T-helper 1 cell treated with Interleukin-12 subunit alpha and Interleukin-12 subunit beta and Interleukin-4 antibody, amounts not matched to agents 30 μg/mL and 1 μg/mL, for 36 hours (primary cell): ENCODE measurements at regions not wholly inside any gene's neighbourhood (a gene's known extent, or its start where the extent isn't known, plus 50 kb on each side); places are given as distances from the start of the nearest gene placed in this dataset.
"Not testable (repeated sequence)": the region's sequence is repeated elsewhere in the genome, so short reads cannot be mapped to it uniquely, and the experiment has no call there.

Experiments used
- H3K27ac Mint-ChIP-seq: one replicate; pipeline ENCODE4 v1.8.0; 2021; ENCODE audit warnings: mild to moderate bottlenecking, mixed read lengths
- H3K27me3 Mint-ChIP-seq: one replicate; pipeline ENCODE4 v1.8.0; 2021; ENCODE audit warnings: low read depth, mixed read lengths
- H3K36me3 Mint-ChIP-seq: one replicate; pipeline ENCODE4 v1.8.0; 2021; ENCODE audit warnings: low read depth, mixed read lengths
- H3K4me1 Mint-ChIP-seq: one replicate; pipeline ENCODE4 v1.8.0; 2021; ENCODE audit warnings: low read depth, mixed read lengths
- H3K4me3 Mint-ChIP-seq: one replicate; pipeline ENCODE4 v1.8.0; 2021; ENCODE audit warnings: mild to moderate bottlenecking, moderate library complexity, mixed read lengths
- H3K9me3 Mint-ChIP-seq: one replicate; pipeline ENCODE4 v1.8.0; 2021; ENCODE audit warnings: mixed read lengths

- Mint-ChIP-seq H3K36me3 (no peaks in the 10 kb centered on the region), H3K9me3 (no peaks in the 10 kb centered on the region), H3K27ac (no peak overlapping the region), H3K4me1 (peaks cover 12% of the 10 kb centered on the region), H3K27me3 (peaks cover 46% of the 10 kb centered on the region), H3K4me3 (no peak overlapping the region)
Measured at GRCh38 chr13:44140146-44140545, 233.5 kb upstream of the SERP2 start.

- H3K4me1 Mint-ChIP-seq, result peaks cover 12% of the 10 kb centered on the region
- no peaks in the 10 kb centered on the region for H3K36me3 Mint-ChIP-seq
- H3K9me3 Mint-ChIP-seq, result no peaks in the 10 kb centered on the region
Measured at GRCh38 chr13:44140888-44141724, 232.5 kb upstream of the SERP2 start.

GRCh38 chr13:44141725-44142539 is 231.7 kb upstream of the SERP2 start:
- H3K4me3 Mint-ChIP-seq, result peak overlapping the region; percentile 89
- H3K9me3 Mint-ChIP-seq, result no peaks in the 10 kb centered on the region
- peak overlapping the region; percentile 67 for H3K27ac Mint-ChIP-seq
- no peaks in the 10 kb centered on the region for H3K36me3 Mint-ChIP-seq
- peaks cover 12% of the 10 kb centered on the region for H3K4me1 Mint-ChIP-seq
- H3K27me3 Mint-ChIP-seq, result peaks cover 44% of the 10 kb centered on the region

More at GRCh38 chr13:44140888-44141724, 232.5 kb upstream of the SERP2 start:
- H3K27me3 Mint-ChIP-seq, result peaks cover 47% of the 10 kb centered on the region
- H3K4me3 Mint-ChIP-seq, result peak overlapping the region; percentile 82
- H3K27ac Mint-ChIP-seq, result peak overlapping the region; percentile 67

- Mint-ChIP-seq H3K9me3 (no peaks in the 10 kb centered on the region), H3K27me3 (peaks cover 38% of the 10 kb centered on the region), H3K36me3 (no peaks in the 10 kb centered on the region), H3K4me3 (peak overlapping the region; percentile 89), H3K4me1 (peaks cover 12% of the 10 kb centered on the region), H3K27ac (peak overlapping the region; percentile 49)
Measured at GRCh38 chr13:44142540-44142867, 231.1 kb upstream of the SERP2 start.

- Mint-ChIP-seq H3K27ac (no peak overlapping the region), H3K36me3 (no peaks in the 10 kb centered on the region), H3K4me1 (peaks cover 12% of the 10 kb centered on the region), H3K4me3 (peak overlapping the region; percentile 89), H3K27me3 (peaks cover 36% of the 10 kb centered on the region), H3K9me3 (no peaks in the 10 kb centered on the region)
Measured at GRCh38 chr13:44142941-44143665, 230.5 kb upstream of the SERP2 start.

- peaks cover 20% of the 10 kb centered on the region for H3K27me3 Mint-ChIP-seq
- no peak overlapping the region for H3K27ac Mint-ChIP-seq
- no peaks in the 10 kb centered on the region for H3K36me3 Mint-ChIP-seq
- H3K9me3 Mint-ChIP-seq, result no peaks in the 10 kb centered on the region
- H3K4me1 Mint-ChIP-seq, result peaks cover 10% of the 10 kb centered on the region
- H3K4me3 Mint-ChIP-seq, result no peak overlapping the region
Measured at GRCh38 chr13:44146138-44146537, 227.5 kb upstream of the SERP2 start.

- Mint-ChIP-seq H3K36me3 (no peaks in the 10 kb centered on the region), H3K9me3 (no peaks in the 10 kb centered on the region), H3K27ac (no peak overlapping the region), H3K4me3 (no peak overlapping the region), H3K27me3 (peaks cover 18% of the 10 kb centered on the region), H3K4me1 (peaks cover 4% of the 10 kb centered on the region)
Measured at GRCh38 chr13:44147233-44147632, 226.4 kb upstream of the SERP2 start.

GRCh38 chr13:44147648-44148047 is 226.0 kb upstream of the SERP2 start:
- no peak overlapping the region for H3K4me3 Mint-ChIP-seq
- no peak overlapping the region for H3K27ac Mint-ChIP-seq
- no peaks in the 10 kb centered on the region for H3K36me3 Mint-ChIP-seq
- H3K4me1 Mint-ChIP-seq, result peaks cover under 1% of the 10 kb centered on the region
- H3K9me3 Mint-ChIP-seq, result no peaks in the 10 kb centered on the region
- peaks cover 15% of the 10 kb centered on the region for H3K27me3 Mint-ChIP-seq

- peaks cover 10% of the 10 kb centered on the region for H3K27me3 Mint-ChIP-seq
- no peaks in the 10 kb centered on the region for H3K9me3 Mint-ChIP-seq
- no peak overlapping the region for H3K27ac Mint-ChIP-seq
- H3K4me3 Mint-ChIP-seq, result no peak overlapping the region
- no peaks in the 10 kb centered on the region for H3K36me3 Mint-ChIP-seq
- no peaks in the 10 kb centered on the region for H3K4me1 Mint-ChIP-seq
Measured at GRCh38 chr13:44148159-44148914, 225.3 kb upstream of the SERP2 start.

- not testable (repeated sequence) for H3K4me1 Mint-ChIP-seq, H3K27ac Mint-ChIP-seq, H3K9me3 Mint-ChIP-seq, H3K27me3 Mint-ChIP-seq, H3K36me3 Mint-ChIP-seq, H3K4me3 Mint-ChIP-seq
Measured at GRCh38 chr13:44149231-44149630, 224.4 kb upstream of the SERP2 start.

GRCh38 chr13:44149821-44150220 is 223.8 kb upstream of the SERP2 start:
- Mint-ChIP-seq H3K9me3 (no peaks in the 10 kb centered on the region), H3K4me3 (no peak overlapping the region)

GRCh38 chr13:44151474-44151873 is 222.2 kb upstream of the SERP2 start:
- H3K4me3 Mint-ChIP-seq, result no peak overlapping the region
- no peak overlapping the region for H3K27ac Mint-ChIP-seq
- H3K4me1 Mint-ChIP-seq, result no peaks in the 10 kb centered on the region
- H3K36me3 Mint-ChIP-seq, result no peaks in the 10 kb centered on the region
- H3K27me3 Mint-ChIP-seq, result no peaks in the 10 kb centered on the region
- no peaks in the 10 kb centered on the region for H3K9me3 Mint-ChIP-seq

More at GRCh38 chr13:44149821-44150220, 223.8 kb upstream of the SERP2 start:
- Mint-ChIP-seq H3K27ac (no peak overlapping the region), H3K4me1 (no peaks in the 10 kb centered on the region), H3K27me3 (peaks cover 3% of the 10 kb centered on the region), H3K36me3 (no peaks in the 10 kb centered on the region)

- Mint-ChIP-seq H3K4me3 (no peak overlapping the region), H3K27ac (no peak overlapping the region), H3K4me1 (no peaks in the 10 kb centered on the region), H3K9me3 (no peaks in the 10 kb centered on the region), H3K36me3 (no peaks in the 10 kb centered on the region), H3K27me3 (no peaks in the 10 kb centered on the region)
Measured at GRCh38 chr13:44153496-44153895, 220.1 kb upstream of the SERP2 start.
